Mammary epithelial cell (primary cell): ENCODE measurements at regions not wholly inside any gene's neighbourhood (a gene's known extent, or its start where the extent isn't known, plus 50 kb on each side); places are given as distances from the start of the nearest gene placed in this dataset.

ENCODE experiments used
- EZH2 ChIP-seq: IDR thresholded peaks from 2 replicates; pipeline ENCODE4 v1.6.1; 2012; ENCODE audit warnings: low read length, inconsistent platforms, borderline replicate concordance
- TF ChIP-seq, protein P1 (sequence below), 2 donors: IDR thresholded peaks in 1 of 2; conservative IDR thresholded peaks in 1 of 2; 2 replicates each; pipeline ENCODE4 v1.5.1; 2011 to 2012; ENCODE audit warnings: inconsistent platforms in 2 of 2, low read length in 2 of 2, mild to moderate bottlenecking in 2 of 2, control low read depth in 1 of 2, low read depth in 1 of 2; ENCODE audit not compliant: insufficient read depth in 1 of 2; ENCODE audit errors: extremely low read depth in 1 of 2

DNA sequence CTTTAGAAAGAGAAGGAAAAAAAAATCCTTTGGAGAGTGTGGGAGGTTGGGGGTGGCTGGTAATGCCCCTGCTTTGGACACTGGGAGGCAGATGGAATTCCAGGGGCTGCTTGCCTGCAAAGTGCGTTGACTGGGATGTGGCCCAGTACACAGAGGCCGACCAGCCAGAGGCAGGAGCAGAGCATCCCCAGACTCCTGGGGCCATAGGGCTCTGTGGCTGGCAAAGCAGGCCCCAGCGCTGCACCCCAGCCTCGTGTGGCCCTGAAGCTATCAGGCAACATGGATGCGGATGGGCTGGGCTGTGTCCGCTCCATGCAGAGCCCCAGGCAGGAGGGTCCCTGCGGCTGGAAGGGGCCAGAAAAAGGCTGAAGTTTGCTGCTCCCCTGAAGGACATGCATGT lies 361.6 kb upstream of the FZD8 start:
- TF ChIP-seq, protein P1, sequence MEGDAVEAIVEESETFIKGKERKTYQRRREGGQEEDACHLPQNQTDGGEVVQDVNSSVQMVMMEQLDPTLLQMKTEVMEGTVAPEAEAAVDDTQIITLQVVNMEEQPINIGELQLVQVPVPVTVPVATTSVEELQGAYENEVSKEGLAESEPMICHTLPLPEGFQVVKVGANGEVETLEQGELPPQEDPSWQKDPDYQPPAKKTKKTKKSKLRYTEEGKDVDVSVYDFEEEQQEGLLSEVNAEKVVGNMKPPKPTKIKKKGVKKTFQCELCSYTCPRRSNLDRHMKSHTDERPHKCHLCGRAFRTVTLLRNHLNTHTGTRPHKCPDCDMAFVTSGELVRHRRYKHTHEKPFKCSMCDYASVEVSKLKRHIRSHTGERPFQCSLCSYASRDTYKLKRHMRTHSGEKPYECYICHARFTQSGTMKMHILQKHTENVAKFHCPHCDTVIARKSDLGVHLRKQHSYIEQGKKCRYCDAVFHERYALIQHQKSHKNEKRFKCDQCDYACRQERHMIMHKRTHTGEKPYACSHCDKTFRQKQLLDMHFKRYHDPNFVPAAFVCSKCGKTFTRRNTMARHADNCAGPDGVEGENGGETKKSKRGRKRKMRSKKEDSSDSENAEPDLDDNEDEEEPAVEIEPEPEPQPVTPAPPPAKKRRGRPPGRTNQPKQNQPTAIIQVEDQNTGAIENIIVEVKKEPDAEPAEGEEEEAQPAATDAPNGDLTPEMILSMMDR (conservative IDR thresholded peaks at IDR 0.05 in 1 of 2, IDR thresholded peaks at IDR 0.05 in 1 of 2; ENCODE audit: extremely low read depth in 1 of 2, insufficient read depth in 1 of 2, low read depth in 1 of 2, low read length in 2 of 2) = no peak
- no peak for TF ChIP-seq EZH2
